Ascending aorta (tissue), 2 donors: ENCODE measurements at regions not wholly inside any gene's neighbourhood (a gene's known extent, or its start where the extent isn't known, plus 50 kb on each side); places are given as distances from the start of the nearest gene placed in this dataset.
A peak's percentile ranks its signal among the peaks of the same experiment; 100 is the strongest.

Source experiments
- DNase-seq, 2 donors: peaks; one replicate each; pipeline ENCODE4 v3.0.0-alpha.2; 2019; ENCODE audit warnings: low spot score in 2 of 2
- H3K27ac ChIP-seq, 2 donors: fragments of 200-600 bp; sonication (generic); one replicate each; pipeline ENCODE4 v1.5.1; 2016 to 2017; ENCODE audit warnings: mild to moderate bottlenecking in 1 of 2
- H3K27me3 ChIP-seq: fragments of 200-600 bp; sonication (generic); one replicate; pipeline ENCODE4 v1.5.1; 2017
- H3K36me3 ChIP-seq, 2 donors: fragments of 200-600 bp; sonication (generic); one replicate each; pipeline ENCODE4 v1.5.1; 2016
- H3K4me1 ChIP-seq, 2 donors: fragments of 200-600 bp; sonication (generic); one replicate each; pipeline ENCODE4 v1.5.1; 2016 to 2017; ENCODE audit warnings: mild to moderate bottlenecking in 1 of 2
- H3K4me3 ChIP-seq, 2 donors: fragments of 200-600 bp; sonication (generic); one replicate each; pipeline ENCODE4 v1.5.1; 2016 to 2017; ENCODE audit warnings: mild to moderate bottlenecking in 1 of 2
- H3K9me3 ChIP-seq, 2 donors: fragments of 200-600 bp; sonication (generic); one replicate each; pipeline ENCODE4 v1.5.1; 2016
- intact Hi-C: fragments of 100-400 bp; cut with DNase I; formaldehyde crosslinking; loops from one replicate; pipeline ENCODE4 v1.15.1; 2023
- TF ChIP-seq, protein P1 (sequence below), 3 experiments: fragments of 200-600 bp in 2 of 3; fragments of 450-650 bp in 1 of 3; sonication (generic) in 2 of 3; IDR thresholded peaks; one replicate each; pipeline ENCODE4 v1.5.1; 2016 to 2019; ENCODE audit warnings: antibody characterized with exemption in 3 of 3, mild to moderate bottlenecking in 1 of 3, moderate library complexity in 1 of 3

DNA sequence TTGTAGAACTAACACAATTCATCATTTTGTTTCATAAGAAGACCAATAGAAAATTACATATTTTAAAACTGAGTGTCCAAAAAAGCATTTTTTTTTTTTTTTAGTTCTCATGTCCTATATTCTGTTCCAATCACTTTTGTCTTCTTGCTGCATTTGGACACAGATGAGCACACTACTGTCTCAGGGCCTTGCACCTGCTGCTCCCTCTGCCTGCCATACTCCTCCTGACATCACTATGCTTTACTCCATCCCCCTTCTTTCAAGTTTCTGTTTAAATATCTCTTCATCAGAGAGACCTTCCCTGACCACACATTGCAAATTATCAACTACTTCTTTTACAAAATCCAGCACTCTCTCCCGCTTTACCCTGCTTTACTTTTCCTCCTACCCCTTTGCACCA, 230.7 kb upstream of the GK2 start:
- intact Hi-C loops, result no loop called here
- Histone ChIP-seq H3K9me3 (no peaks in the 10 kb centered on the region), H3K4me3 (no peak overlapping the region), H3K4me1 (no peaks in the 10 kb centered on the region), H3K36me3 (no peaks in the 10 kb centered on the region), H3K27ac (no peak overlapping the region), H3K27me3 (no peaks in the 10 kb centered on the region)
- DNase-seq, result no peak
- TF ChIP-seq, protein P1, sequence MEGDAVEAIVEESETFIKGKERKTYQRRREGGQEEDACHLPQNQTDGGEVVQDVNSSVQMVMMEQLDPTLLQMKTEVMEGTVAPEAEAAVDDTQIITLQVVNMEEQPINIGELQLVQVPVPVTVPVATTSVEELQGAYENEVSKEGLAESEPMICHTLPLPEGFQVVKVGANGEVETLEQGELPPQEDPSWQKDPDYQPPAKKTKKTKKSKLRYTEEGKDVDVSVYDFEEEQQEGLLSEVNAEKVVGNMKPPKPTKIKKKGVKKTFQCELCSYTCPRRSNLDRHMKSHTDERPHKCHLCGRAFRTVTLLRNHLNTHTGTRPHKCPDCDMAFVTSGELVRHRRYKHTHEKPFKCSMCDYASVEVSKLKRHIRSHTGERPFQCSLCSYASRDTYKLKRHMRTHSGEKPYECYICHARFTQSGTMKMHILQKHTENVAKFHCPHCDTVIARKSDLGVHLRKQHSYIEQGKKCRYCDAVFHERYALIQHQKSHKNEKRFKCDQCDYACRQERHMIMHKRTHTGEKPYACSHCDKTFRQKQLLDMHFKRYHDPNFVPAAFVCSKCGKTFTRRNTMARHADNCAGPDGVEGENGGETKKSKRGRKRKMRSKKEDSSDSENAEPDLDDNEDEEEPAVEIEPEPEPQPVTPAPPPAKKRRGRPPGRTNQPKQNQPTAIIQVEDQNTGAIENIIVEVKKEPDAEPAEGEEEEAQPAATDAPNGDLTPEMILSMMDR (IDR thresholded peaks at IDR 0.05), result no peak

DNA sequence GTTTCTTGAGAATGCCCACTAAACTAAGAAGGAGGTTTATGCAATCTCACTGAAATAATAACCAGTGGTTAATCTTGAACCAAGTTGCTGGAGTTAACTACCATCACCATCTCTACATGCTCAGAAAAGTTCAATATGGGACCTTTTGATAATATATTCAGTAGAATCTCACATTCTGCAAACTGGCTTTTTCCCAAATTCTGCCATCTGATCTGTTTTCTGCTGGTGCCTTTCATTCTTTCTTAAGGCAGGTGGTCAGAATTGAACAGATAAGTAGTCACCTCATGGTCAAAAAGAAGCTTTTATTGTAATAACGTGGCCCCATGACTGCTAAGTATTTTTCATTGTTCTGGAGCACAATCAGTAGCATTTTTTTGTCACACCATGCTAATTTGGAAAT, 229.0 kb upstream of the GK2 start:
- Histone ChIP-seq H3K4me1 (no peaks in the 10 kb centered on the region), H3K4me3 (no peak overlapping the region), H3K27ac (no peak overlapping the region), H3K27me3 (no peaks in the 10 kb centered on the region), H3K9me3 (no peaks in the 10 kb centered on the region), H3K36me3 (no peaks in the 10 kb centered on the region)
- intact Hi-C loops, result no loop called here
- no peak for DNase-seq
- TF ChIP-seq, protein P1 (IDR thresholded peaks at IDR 0.05), result no peak

DNA sequence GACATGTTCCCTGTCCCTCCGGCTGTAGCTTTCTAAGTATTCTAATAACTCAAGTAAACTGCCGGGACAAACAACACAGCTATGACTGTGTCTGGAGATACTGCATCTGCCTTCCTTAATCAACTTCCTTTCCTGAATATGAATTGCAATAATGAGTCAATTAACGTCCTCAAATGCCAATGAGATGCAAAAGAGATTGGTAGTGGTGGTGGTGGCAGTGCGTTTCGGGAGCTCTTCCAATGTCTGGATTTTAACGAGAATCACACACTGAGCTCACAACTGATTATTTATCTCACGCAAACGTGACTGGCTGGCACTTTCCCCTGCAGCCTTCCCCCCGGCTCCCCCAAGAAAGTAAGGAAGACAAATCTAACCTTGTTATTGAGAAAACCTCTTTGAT, 226.1 kb upstream of the GK2 start:
- Histone ChIP-seq H3K27ac (no peak overlapping the region), H3K9me3 (no peaks in the 10 kb centered on the region), H3K27me3 (no peaks in the 10 kb centered on the region), H3K4me1 (no peaks in the 10 kb centered on the region), H3K4me3 (no peak overlapping the region), H3K36me3 (no peaks in the 10 kb centered on the region)
- DNase-seq, result no peak
- TF ChIP-seq, protein P1 (IDR thresholded peaks at IDR 0.05), result no peak
- intact Hi-C loops, result no loop called here

DNA sequence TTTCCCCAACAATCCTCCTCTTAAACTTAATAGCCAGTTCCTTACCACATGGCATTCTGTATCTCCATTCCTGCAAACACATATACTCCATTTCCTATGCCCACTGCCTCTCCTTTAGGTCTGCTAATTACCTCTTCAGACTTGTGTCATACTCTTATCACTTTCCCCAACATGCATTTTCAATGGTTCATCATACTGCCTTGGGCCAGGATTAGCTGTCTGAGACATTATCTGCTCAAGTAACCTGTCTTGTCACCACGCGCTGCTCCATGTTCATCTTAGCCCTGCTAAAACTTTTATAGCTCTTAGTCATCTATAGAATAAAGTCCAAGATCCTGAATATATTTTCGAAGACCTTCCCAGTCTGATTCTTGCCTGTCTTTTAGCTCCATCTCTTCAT, 224.1 kb upstream of the GK2 start:
- no peaks in the 10 kb centered on the region for H3K27me3 ChIP-seq
- intact Hi-C loops, result no loop called here
- H3K27ac ChIP-seq, result no peak overlapping the region
- H3K4me3 ChIP-seq, result no peak overlapping the region
- no peaks in the 10 kb centered on the region for H3K4me1 ChIP-seq
- H3K9me3 ChIP-seq, result no peaks in the 10 kb centered on the region
- TF ChIP-seq, protein P1 (IDR thresholded peaks at IDR 0.05), result no peak
- H3K36me3 ChIP-seq, result no peaks in the 10 kb centered on the region
- DNase-seq, result no peak

DNA sequence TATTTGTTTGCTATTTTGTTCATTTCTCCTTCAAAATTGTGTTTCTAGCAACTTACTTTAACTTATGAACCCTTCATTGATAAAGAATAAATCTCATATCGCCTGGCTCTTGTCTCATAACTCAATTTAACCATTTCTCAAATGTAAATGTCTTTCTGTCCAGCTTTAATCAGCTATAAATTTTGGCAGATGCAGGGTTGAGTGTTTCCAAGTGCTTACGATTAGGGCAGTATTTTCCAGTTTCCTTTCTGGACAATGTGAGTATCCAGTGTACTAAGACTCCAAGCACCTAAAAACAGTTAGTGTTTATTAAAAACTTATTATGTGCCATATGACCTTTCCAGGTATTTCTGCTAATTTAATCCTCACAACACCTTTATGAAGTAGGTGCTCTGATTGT, 218.6 kb upstream of the GK2 start:
- Histone ChIP-seq H3K36me3 (no peaks in the 10 kb centered on the region), H3K4me1 (peaks cover 0 to 15% of the 10 kb centered on the region in 2 donors), H3K4me3 (peak overlapping the region in 1 of 2 donors; percentile 38), H3K27me3 (no peaks in the 10 kb centered on the region), H3K9me3 (no peaks in the 10 kb centered on the region), H3K27ac (peak overlapping the region; percentile 8 to 57)
- TF ChIP-seq, protein P1 (IDR thresholded peaks at IDR 0.05), result no peak
- DNase-seq, result no peak
- intact Hi-C loops, result no loop called here

DNA sequence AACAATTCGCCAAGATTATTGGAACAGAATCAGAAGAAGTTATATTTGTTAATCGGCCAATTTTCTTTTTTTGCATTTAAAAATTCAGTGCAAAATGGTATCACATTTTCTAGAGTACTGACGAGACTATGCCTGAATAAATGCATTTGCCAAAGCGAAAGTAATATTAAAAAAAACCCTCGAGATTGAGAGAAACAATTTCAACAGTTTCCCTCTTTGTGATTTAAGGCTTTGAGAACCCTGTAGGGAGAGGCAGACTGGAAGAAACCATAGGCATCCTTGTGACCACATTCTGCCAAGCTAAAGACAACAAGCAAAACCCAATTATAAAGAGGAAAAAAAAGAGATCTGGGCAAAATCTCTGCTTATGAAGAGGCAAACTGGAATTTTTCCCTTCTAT, 218.1 kb upstream of the GK2 start:
- H3K4me1 ChIP-seq, result peaks cover 0 to 15% of the 10 kb centered on the region in 2 donors
- intact Hi-C loops, result no loop called here
- peak overlapping the region; percentile 13 to 38 for H3K4me3 ChIP-seq
- H3K36me3 ChIP-seq, result no peaks in the 10 kb centered on the region
- TF ChIP-seq, protein P1 (IDR thresholded peaks at IDR 0.05), result no peak
- H3K27me3 ChIP-seq, result no peaks in the 10 kb centered on the region
- no peaks in the 10 kb centered on the region for H3K9me3 ChIP-seq
- DNase-seq, result no peak
- peak overlapping the region in 1 of 2 donors; percentile 57 for H3K27ac ChIP-seq
